T follicular helper cell (primary cell): ENCODE measurements at regions not wholly inside any gene's neighbourhood (a gene's known extent, or its start where the extent isn't known, plus 50 kb on each side); places are given as distances from the start of the nearest gene placed in this dataset.

Source experiments
- DNase-seq: peaks from one replicate; pipeline ENCODE4 v3.0.0-alpha.2; 2020; ENCODE audit warnings: low read depth

- no peak for DNase-seq
Observed at GRCh38 chr2:241942416-241943208, 73.1 kb downstream of the RTP5 start.

- no peak for DNase-seq
Observed at GRCh38 chr2:241943209-241943850, 73.8 kb downstream of the RTP5 start.

GRCh38 chr2:241943961-241944575 lies 74.5 kb downstream of the RTP5 start:
- no peak for DNase-seq

- no peak for DNase-seq
Observed at GRCh38 chr2:241944821-241945220, 75.3 kb downstream of the RTP5 start.

GRCh38 chr2:241945311-241945710 lies 75.8 kb downstream of the RTP5 start:
- DNase-seq = no peak

- no peak for DNase-seq
Observed at GRCh38 chr2:241945803-241946202, 76.3 kb downstream of the RTP5 start.

GRCh38 chr2:241946306-241947003 lies 76.9 kb downstream of the RTP5 start:
- no peak for DNase-seq

- DNase-seq = no peak
Observed at GRCh38 chr2:241947004-241947350, 77.4 kb downstream of the RTP5 start.

GRCh38 chr2:241947401-241947800 lies 77.9 kb downstream of the RTP5 start:
- no peak for DNase-seq

GRCh38 chr2:241947876-241948275 lies 78.3 kb downstream of the RTP5 start:
- DNase-seq = no peak

- no peak for DNase-seq
Observed at GRCh38 chr2:241948299-241948897, 78.9 kb downstream of the RTP5 start.

- no peak for DNase-seq
Observed at GRCh38 chr2:241948901-241949735, 79.6 kb downstream of the RTP5 start.

GRCh38 chr2:241949736-241950412 lies 80.3 kb downstream of the RTP5 start:
- no peak for DNase-seq

GRCh38 chr2:241950413-241951315 lies 81.1 kb downstream of the RTP5 start:
- DNase-seq = peak; percentile 33

- DNase-seq = no peak
Observed at GRCh38 chr2:241951316-241951700, 81.8 kb downstream of the RTP5 start.

GRCh38 chr2:241951920-241952319 lies 82.4 kb downstream of the RTP5 start:
- no peak for DNase-seq

GRCh38 chr2:241952816-241953215 lies 83.3 kb downstream of the RTP5 start:
- no peak for DNase-seq

- no peak for DNase-seq
Observed at GRCh38 chr2:241953324-241953928, 83.9 kb downstream of the RTP5 start.

- no peak for DNase-seq
Observed at GRCh38 chr2:241956521-241957110, 87.1 kb downstream of the RTP5 start.
